Medulla oblongata (tissue), 1 donor: ENCODE measurements at regions not wholly inside any gene's neighbourhood (a gene's known extent, or its start where the extent isn't known, plus 50 kb on each side); places are given as distances from the start of the nearest gene placed in this dataset.

ENCODE experiments used
- DNase-seq: peaks from one replicate; pipeline ENCODE4 v3.0.0-alpha.2; 2015; ENCODE audit errors: extremely low spot score

DNA sequence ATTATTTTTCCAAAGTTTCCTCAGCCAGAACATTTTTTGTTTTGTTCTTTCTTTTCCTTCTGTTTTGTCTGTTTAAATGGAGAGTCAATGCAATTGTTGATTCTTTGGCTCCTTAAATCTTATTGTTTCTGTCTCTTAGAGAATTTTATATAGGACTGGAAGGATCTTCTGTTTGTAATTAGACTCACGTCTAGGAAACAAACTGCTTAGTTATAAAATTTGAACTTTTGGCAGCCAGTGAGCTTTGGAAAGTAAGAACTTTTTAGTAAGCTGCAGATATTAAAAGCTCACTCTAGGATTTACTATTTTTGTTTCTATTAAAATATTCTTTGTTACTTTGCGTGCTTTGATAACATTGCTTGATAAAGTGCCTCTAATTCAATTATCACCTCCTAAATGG lies 109.8 kb upstream of the HNRNPU start:
- no peak for DNase-seq

DNA sequence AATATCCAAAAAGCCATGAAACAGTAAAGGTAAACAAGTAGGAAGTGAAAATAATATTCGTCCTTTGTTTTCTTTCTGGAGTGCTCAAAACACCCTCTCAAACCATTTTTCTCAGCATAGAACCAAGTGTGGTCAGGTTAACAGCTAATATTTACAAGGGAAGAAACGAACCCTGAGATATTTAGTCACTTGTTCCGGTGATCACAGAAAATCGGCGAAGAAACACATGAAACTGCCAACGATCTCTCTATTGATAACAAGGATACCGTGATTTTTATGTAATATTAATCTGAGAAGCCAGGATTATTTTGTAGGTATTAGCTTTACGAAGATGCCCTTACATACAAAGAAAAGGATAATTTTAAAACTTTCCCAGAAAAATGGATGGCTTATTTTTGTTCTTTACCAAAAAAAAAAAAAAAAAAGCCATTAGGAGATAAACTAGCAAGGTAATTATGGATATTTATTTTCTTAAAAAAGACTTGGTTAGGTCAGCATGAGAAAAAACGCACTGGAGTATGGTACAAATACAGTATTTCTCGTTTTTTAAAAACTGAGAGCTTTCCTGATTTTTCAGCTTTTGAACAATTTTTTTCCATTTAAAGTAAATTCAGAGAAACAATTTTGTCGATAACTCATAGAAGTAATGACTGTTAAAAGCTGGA lies 107.3 kb upstream of the HNRNPU start:
- DNase-seq: peak; percentile 66

DNA sequence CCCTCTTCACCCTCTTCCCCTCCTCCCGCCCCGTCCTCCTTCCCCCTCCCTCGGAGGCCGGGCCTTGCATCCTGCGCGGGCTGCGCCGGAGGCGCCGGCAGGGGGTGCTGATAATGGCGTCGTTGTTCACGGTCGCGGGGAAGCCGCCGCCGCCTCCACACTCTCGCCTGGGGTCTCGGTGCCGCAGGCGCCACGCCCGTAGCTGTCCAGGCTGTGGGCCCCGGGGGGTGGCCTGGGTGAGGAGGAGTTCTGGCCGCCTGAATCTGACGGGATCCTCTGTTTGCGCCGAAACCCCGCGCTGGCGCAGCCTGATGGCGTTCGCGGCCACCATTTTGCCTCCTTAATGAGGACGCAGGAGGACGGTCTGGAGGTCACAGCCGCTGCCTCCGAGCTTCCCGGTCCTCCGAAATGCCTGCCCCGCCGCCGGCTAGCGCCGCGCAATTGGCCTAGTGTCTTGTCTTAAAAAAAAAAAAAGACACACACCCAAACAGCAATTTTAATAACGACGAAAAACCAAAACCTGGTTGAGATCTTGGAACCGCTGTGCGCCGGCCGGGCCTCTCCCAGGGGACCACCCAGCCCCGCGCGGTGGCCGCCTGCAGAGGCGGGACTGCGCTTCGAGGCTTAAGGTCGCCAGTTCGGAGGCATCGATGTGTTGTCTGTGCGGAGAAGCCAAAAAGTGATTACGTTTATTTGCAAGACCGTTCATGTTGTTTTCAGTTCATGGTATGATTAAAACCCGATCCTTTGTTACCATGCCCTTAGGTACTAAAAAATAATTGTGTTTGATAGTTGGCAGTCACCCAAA lies 106.6 kb upstream of the HNRNPU start:
- DNase-seq: peak; percentile 99

DNA sequence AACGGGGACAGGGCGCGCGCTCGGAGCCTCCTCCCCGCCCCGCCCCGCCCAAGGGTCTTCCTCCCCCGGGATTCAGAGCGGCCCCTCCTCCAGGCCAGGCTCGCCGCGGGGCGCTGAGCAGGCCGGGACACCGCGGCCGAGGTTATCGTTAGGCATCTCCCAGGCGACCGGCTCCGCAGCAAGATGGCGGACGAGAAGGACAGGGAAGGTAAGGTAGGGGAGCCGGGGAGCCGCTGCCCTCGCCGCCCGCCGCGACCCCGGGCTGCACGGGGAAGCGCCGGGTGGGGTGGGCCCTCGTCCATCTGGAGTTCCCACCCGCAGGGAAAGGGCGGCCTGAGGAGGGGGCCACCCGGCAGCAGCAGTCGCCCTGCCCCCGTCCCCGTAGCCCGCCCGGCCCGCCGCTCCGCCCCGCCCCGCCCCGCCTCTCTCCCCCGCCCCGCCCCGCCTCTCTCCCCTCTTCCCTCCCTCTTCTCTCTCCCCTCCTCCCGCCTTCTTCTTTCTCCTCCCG lies 105.9 kb upstream of the HNRNPU start:
- no peak for DNase-seq

DNA sequence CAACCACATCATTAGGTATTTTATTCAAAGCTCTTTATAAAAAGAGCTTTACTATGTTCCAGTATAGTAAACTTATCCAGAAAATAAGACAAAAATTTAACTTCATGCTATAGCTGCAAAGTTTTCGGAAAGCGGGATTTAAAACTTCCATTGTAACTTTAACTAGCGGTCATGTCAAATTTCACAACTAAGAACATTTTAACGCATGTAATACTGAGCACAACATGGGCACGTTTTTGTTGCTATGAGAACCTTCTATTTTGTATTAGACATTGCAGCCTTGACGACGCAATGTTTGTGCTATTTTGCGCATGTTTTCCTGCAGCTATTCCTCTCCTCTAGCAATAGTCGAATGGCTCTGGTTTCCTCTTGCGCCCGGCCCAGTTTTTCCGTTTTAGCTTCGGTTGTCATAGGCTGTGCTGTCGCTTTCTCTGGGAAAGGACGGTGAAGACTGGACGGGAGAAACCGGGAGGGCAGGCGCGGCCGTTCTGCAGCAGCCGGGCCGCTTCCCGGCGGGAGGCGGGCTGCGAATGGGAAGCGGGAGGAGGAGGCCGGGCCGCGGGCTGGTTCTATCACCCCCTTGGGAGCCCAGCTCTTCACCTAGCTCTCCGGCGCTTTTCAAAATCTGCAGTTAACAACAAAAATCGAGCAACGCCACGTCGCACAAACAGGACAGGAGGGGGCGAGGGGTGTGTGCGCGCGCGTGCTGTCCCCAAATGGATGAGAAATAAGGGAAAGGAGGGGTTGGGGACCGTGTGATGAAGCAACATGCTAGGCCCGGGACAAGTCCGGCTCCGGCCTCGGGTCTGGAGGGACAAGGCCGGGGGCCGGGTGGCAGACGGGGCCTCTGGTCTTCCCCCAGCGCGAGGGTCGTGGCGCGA lies 105.3 kb upstream of the HNRNPU start:
- peak; percentile 79 for DNase-seq

DNA sequence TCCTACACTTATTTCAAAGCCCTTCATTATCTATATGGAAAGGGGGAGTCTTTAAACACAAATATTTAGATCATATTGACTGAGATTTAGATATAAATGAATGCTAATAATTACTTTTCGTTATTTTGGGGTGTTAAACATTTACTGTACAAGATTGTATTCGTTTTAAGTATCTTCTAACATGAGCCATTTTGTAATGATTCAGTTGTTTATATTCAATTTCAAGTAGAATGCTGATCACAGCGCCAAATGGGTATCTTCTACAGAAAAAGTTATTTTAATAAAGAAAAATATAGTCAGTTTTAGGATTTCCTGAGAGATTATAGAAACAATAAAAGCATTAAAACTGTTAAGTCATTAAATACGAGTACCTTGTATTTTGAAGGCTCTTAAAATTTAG lies 104.5 kb upstream of the HNRNPU start:
- no peak for DNase-seq

DNA sequence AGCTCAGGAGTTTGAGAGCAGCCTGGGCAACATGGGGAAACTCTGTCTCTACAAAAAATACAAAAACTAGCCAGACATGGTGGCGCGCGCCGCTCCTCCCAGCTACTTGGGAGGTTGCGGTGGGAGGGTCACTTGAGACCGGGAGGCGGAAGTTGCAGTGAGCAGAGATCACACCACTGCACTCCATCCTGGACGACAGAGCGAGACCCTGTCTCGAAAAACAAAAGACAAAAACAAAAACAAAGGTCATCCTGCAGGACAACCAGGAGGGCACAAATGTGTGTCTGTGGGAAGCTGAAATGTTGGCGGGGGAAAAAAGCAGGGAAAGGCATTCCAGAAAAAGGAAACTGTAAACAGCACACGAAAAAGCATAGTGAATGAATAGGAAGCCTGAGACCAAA lies 104.1 kb upstream of the HNRNPU start:
- DNase-seq: peak; percentile 29

DNA sequence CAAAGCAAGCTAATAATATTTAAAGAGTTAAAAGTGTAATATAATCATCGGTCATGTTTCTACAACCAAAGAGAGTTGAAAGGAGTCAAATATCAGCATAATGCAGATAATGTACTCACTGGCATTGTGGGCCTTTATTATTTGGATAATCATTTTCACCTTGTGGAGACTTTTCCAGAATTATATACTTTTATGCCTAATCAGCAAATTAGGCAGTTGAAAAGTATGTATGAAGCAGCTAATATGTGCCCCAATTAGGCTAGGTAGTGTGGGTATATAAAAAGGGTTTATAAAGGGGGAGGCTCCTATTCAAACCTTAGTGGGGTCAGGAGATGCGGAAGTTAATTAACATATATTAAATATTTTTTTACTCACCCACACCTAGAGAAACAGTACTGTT lies 102.8 kb upstream of the HNRNPU start:
- no peak for DNase-seq

DNA sequence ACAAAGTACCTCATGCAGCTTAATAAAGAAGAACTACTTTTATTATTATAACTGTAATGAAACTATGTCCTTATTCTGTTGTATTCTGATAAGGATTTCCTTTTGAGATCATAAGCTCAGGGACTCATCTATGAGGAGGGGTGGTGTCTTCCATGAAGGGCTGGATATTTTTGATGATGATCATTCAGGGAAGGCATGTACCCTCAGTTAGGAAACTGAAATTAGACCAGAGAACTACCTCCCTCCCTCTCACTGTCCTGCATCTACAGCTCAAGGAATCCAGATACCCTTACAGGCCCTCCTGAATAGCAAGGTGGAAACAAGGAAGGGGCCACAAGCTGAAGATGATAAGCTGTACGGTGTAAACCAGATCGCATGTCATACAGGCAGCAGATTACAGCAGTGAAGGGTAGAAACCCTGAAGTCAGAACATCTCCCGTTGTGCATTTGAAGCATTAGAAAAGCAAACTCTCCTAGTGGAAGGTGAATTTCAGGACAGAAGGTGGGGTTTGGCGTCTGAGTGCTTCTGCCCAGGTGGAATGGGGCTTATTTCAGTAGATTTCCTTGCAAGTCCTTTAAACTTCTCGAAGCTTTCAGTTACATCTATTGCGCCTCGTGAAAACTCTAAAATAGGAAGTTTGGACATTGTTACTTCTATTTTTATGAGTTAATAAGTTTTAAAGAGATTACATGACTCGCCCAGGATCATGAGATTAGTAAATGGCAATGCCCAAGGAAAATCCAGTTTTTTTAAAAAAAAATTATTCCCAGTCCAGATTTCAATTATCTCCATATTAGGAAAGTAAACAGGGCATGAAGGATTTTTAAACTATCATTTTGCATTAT lies 101.1 kb upstream of the HNRNPU start:
- no peak for DNase-seq

DNA sequence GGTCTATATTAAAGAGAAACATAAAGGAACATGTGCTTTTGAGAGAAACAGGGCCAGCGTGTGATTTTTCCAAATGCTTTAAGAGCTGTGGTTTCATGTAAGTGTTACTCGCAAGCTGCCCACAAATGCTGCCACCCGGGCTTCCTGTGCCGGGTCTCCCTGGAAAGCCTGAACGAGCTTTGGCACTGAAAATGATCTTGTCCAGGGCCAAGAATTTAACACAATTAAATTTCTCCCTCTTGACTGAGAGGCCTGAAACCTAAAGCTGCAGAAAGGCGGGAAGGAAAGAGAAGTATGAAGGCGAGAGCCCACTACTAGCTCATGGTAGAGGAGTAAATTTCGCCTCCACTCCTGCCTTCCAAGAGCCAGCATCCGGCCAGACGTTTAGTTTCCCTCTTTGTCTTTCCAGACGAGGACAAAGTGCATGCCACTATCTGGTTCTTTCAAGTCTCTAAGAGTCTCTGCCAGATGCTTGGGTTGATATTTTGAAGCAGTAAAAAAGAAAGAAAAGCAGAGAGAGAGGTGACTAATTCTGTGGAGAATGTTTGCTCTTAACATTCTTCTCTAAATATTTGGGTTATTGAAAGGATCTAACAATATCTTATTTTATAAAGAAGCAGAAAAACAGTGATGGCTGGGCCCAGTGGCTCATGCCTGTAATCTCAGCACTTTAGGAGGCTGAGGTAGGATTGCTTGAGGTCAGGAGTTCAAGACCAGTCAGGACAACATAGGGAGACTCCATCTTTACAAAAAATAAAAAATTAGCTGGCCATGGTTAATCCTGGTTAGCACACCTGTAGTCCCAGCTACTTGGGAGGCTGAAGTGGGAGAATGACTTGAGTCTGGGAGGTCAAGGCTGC lies 100.0 kb upstream of the HNRNPU start:
- DNase-seq: peak; percentile 42

DNA sequence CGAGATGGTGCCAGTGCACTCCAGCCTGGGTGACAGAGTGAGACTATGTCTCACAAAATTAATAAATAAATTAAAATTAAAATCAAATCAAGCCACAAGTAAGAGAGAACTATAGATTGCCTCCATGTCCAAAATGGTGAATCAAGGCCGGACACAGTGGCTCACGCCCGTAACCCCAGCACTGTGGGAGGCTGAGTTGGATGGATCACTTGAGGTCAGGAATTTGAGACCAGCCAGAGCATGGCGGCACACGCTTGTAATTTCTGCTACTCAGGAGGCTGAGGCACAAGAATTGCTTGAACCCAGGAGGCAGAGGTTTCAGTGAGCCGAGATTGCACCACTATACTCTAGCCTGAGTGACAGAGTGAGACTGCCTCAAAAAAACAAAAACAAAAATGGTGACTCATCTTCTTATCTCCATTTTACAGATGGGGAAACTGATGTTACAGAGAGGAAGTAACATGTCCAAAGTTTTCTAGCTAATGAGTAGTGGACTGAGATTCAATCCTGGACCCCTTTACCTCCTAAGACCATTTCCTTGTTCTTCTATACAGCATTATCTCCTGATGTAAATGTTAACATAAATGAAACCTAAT lies 99.0 kb upstream of the HNRNPU start:
- DNase-seq: no peak

DNA sequence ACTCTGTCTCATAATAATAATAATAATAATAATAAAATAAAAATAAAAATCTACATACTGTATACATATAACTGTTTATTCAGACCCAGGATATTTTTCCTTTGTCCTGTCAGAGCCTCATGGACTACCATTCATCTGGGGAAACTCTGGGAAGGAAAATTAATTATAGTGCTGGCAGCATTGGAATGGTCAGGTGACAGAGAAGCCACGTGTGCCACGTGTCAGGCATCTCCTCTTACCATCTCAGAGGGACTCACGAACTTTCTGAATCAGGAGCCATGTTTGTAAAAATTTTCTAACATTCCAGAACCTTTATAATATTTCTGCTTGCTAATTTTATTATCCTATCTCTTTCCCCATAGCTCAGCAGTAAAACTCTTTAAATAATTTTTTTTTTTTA lies 97.8 kb upstream of the HNRNPU start:
- no peak for DNase-seq

DNA sequence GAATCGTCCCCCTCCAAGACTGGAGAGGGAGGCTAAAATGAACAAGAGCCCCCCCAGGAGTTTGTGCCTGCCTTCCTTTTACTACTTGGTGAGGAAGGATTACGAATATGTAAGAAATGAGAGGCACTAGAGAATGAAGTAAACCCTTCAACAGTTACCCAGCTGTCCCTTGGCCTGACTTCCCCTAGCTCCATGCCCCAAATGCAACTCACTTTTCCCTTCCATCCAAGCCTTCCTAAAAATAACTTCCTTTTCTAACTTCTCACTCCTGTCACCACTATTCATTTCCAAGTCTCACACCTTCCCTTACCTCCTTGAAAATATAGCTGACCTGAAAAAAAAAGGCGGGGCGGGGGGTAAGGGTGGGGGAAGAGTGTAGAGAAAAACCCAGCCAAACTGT lies 96.6 kb upstream of the HNRNPU start:
- no peak for DNase-seq

DNA sequence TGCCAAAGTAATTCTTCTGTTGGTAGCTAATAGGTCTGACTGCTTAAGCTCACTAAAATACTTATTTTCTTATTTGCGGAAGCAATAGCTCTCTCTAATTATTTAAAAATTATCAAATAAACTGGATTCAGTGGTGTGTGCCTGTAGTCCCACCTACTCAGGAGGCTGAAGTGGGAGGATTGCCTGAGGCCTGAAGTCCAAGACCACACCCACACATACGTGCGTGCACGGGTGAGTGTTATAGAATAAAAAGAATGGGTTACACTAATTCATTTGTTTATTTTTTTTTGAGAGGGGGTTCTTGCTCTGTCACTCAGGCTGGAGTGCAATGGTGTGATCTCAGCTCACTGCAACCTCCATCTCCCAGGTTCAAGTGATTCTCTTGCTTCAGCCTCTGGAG lies 94.2 kb upstream of the HNRNPU start:
- DNase-seq: no peak

DNA sequence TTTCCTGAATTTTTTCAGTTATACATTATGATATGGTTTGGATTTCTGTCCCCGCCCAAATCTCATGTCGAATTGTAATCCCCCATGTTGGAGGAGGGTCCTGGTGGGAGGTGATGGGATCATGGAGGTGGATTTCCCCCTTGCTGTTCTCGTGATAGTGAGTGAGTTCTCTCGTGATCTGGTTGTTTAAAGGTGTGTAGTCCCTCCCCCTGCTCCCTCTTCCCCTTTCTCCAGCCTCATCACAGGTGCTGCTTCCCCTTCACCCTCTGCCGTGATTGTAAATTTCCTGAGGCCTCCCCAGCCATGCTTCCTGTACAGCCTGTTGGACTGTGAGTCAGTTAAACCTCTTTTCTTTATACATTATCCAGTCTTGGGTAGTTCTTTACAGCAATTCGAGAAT lies 93.2 kb upstream of the HNRNPU start:
- no peak for DNase-seq

DNA sequence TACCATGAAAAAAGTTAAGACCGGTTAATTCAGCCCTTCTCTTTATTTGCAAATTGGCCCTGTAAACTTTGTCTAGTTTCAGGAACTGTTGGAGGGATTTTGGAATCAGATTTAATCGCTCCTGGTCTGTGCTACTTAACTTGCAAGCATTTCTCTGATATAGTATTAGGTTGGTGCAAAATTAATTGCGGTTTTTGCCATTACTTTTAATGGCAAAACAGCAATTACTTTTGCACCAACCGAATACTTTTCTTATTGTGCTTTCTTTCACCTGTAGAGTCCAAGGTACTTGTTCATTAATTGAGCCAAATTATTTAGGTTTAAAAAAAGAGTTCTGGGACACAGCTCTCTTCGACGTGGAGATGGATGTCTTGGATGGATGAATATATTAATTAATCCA lies 92.8 kb upstream of the HNRNPU start:
- DNase-seq: no peak

DNA sequence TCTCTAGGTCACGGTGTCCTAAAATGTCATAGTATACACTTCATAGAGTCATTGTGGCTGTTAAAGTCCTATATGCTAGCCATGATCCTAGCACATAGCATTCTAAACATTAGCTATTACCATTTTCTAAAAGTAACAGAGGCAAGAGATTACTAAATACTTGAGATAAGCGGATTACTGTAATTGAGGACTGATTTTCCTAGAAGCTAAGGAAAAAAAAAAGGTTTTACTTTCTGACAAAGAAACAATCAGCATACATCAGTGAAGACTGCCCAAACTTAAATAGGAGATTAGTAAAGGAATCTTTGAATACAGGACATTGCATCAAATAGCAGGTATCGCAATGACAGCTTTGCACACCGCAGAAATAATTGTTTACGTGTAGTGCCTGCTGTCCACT lies 91.3 kb upstream of the HNRNPU start:
- DNase-seq: no peak

DNA sequence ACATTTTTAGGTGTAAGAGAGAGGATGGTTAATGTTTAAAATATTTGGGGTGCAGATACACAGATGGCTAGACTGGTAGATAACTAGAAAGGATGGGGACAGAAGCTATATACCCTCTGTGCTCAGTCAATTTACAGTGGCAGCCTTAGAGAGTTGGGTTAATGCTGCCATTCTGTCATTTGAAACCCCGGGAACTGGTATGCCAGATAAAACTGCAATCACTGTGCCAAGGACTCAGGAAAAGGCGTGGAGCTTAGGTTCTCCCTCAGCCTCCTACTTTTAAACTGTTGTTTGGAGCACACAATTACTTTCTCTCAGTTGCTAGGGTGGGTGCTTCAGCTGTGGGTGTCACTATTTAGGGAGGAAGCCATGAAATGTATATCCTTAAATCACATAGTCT lies 90.0 kb upstream of the HNRNPU start:
- no peak for DNase-seq

DNA sequence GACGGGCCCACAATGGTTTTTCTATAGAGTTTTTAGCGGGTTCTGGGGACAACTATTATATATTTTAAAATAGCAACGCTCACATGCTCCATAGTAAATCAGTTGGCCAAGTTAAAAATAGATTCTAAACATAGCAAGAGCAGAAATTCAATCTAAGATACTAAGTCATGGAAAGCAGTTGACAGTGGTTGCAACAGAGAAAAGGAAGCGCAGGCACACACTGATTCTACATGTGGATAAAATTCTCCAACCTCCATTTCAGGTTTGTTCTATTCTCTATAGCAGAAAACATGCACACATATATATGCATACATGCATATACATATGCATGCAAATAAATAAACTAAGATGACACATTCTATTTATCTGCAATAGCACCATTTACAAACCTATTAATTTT lies 89.6 kb upstream of the HNRNPU start:
- no peak for DNase-seq

DNA sequence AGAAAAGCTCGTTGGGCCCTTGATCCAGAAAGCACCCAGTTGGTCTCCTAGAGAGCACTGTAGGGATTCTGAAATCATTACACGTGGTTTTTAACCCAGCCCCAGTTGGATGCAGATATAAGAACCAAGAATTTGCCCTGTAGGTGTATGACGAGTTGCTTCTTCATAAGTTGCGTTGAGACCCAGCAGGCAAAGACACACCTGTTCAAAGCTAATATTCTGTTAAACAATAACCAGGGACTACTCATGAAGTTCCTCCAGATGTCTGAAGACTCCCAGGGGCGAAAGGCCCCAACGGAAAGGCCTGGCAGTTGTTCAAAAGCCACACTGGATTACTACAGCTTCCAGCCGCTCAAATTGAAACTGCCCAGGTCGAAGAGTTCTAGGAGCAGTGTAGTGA lies 88.6 kb upstream of the HNRNPU start:
- DNase-seq: no peak
